ENCODE measurements at regions not wholly inside any gene's neighbourhood (a gene's known extent, or its start where the extent isn't known, plus 50 kb on each side); places are given as distances from the start of the nearest gene placed in this dataset.

GRCh38 chr4:138299881-138300280, 57.7 kb upstream of the SLC7A11 start:
- TF ChIP-seq CTCF (IDR thresholded peaks at IDR 0.05) (no peak), POLR2A (IDR thresholded peaks at IDR 0.05) (no peak)

Data from uterus (tissue), 2 donors.